HG03280 (cell line): ENCODE measurements at regions not wholly inside any gene's neighbourhood (a gene's known extent, or its start where the extent isn't known, plus 50 kb on each side); places are given as distances from the start of the nearest gene placed in this dataset.

ENCODE experiments used
- ATAC-seq: cut with Tn5 transposase; IDR thresholded peaks from one replicate; pipeline ENCODE4 v1.9.1; 2021; ENCODE audit warnings: mild to moderate bottlenecking, moderate library complexity; ENCODE audit not compliant: unreplicated experiment

- ATAC-seq = no peak
Measured at GRCh38 chr13:74045583-74045982, 88.6 kb downstream of the KLF12 start.

GRCh38 chr13:74043237-74043636 is 91.0 kb downstream of the KLF12 start:
- ATAC-seq = no peak

DNA sequence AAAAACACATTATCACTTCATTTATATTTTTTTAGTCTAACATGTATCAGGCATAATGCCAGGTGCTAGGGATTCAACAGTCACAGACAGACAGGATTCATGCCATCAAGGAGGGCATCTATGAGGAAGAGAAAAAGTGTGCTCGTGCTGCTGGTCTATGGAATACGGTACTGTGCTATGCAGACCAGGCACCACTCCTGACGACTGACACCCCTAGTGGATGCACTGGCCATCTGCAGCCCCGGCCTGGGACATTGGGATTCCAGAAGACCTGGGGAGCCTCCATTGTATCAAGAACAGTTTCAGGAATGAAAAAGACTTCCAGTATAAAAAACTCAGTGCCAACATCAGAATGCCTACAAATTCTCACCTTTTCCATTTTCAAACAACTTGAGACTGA is 94.0 kb downstream of the KLF12 start:
- peak; percentile 90 for ATAC-seq

- no peak for ATAC-seq
Measured at GRCh38 chr13:74039667-74040066, 94.5 kb downstream of the KLF12 start.

GRCh38 chr13:74039154-74039553 is 95.0 kb downstream of the KLF12 start:
- no peak for ATAC-seq

GRCh38 chr13:74037762-74038161 is 96.4 kb downstream of the KLF12 start:
- ATAC-seq = no peak

GRCh38 chr13:74036373-74036772 is 97.8 kb downstream of the KLF12 start:
- ATAC-seq = no peak

- ATAC-seq = no peak
Measured at GRCh38 chr13:74035896-74036295, 98.3 kb downstream of the KLF12 start.

DNA sequence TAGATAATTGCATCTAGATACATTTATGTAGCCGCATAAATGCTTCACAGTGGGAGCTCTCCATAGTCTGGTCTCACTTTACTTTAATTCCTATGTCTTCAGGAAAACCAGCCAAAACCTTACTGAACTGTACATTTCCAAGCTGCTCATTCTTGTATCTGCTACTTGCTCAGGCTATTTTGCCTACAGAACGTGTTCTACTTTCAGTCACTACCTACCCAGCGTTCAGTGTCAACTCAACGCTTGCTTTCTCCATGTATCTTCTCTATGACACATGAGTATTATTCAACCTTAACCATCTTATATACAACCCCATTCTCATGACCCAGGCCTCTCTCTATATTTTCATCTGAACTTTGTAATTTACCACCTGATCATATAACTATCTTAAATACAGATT is 101.9 kb downstream of the KLF12 start:
- peak; percentile 62 for ATAC-seq

DNA sequence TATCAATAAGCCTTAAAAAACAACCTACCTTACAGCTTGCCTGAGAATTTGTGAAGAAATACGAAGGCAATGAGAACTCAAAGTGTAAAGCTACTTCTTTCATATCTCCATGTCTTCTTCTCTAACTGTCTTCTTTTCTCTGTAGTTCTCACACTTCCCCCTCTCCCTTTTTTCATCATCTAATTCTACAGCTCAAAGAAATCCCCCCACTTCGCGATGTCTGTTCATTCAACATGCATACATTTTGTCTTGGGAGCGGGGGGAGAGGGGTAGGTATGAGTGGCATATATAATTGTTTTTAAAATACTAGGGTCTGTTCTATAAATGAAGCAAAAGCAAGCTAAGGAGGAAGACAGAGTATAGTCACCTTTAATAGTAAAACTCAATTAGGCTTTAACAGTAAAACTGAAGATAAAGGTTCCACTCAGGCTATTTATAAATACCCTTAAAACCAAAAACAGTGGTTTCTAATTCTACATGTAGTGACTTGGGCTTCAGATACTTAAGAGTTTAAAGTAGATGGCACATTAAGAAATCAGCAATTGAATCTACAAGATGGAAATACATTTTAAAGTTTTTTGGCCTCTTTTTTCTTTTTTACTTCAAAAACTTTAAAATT is 106.9 kb downstream of the KLF12 start:
- ATAC-seq = peak; percentile 38

DNA sequence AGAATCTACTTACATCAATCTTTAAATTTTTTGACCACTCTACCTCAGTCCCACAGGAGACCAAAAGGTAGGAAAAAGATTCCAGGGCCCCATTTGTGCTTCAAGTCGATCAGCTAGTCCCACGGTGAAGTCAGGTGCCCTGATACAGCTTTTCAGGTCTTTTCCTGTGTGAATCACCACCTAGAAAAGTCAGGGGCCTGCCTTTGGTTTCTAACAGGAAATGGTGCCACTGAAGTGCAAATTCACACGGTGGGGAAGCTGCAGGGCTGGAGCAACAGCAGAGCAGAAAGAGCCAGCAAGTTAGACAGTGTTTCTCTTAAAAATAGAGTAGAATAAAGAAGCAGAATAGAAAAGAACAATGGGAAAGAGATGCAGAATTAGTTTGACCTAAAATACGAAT is 107.5 kb downstream of the KLF12 start:
- ATAC-seq = peak; percentile 93

GRCh38 chr13:74025369-74025768 is 108.8 kb downstream of the KLF12 start:
- no peak for ATAC-seq

GRCh38 chr13:74024856-74025255 is 109.3 kb downstream of the KLF12 start:
- ATAC-seq = no peak

GRCh38 chr13:74024314-74024713 is 109.9 kb downstream of the KLF12 start:
- ATAC-seq = no peak

DNA sequence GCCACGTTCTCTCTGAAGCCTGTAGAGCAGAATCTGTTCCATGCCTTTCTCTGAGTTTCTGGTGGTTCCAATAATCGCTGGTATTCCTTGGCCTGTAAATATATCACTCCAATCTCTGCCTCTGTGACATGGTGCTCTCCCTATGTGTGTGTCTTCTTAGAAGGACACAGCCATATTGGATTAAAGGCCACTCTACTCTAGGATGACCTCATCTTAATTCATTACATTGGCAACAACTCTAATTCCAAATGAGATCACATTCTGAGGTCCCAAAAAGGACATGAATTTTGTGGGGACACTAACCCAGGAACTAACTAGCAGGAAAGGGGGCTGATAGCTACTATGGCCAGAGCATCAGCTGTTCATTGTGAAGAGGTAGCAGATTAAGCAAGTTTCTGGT is 110.7 kb downstream of the KLF12 start:
- no peak for ATAC-seq

DNA sequence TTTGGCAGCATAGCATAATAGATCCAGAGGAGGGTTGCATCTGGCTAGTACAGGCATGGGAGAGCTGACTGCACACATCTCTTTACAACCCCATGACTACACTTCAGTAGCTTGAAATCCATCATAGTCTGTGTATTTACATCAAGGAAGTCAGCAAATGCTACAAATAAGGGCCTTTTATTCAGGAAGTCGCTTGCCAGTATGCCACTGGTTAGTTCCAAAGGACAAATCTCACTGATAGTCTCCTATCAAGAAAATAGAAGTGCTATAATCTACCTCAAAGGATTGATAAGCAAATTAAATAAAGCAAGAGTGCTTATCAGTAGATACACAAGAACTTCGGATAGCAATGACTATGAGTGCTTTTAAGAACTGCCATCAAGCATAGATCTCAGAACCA is 112.7 kb downstream of the KLF12 start:
- no peak for ATAC-seq

GRCh38 chr13:74018062-74018431 is 116.2 kb downstream of the KLF12 start:
- no peak for ATAC-seq

DNA sequence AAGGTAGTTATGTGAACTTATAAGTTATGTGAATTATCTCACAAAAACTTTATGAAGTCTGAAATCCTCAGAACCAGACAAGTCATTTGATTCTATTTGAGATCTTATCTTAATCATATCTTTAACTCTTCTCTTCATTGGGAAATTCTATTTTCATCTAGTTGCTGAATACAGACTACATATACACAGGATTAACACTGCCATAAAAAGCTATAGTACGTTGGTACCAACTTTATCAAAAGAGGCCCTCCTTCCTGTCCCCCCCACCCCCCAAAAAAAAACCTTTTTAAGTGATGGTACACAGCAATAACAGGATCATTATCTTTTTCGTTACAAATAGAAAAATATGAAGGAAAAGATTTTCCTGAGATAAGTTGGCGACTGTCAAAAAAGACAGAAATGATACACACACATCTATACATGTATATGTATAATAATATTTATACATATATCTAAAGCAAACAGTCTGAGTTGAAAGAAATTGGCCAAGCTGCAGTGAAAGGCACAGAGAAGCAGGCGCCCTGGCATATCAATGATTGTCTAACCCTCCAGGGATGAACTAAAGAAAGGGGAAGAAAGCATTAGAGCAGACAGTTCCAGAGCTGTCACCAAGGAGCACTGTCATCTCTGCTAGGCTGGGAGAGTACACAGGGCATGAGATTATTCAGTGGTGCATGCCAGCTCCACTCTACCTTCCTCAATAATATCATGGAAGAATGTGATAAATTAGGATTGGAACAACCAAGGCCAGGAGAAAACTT is 116.7 kb downstream of the KLF12 start:
- no peak for ATAC-seq

- peak; percentile 70 for ATAC-seq
Measured at GRCh38 chr13:74015137-74015536, 119.1 kb downstream of the KLF12 start.

DNA sequence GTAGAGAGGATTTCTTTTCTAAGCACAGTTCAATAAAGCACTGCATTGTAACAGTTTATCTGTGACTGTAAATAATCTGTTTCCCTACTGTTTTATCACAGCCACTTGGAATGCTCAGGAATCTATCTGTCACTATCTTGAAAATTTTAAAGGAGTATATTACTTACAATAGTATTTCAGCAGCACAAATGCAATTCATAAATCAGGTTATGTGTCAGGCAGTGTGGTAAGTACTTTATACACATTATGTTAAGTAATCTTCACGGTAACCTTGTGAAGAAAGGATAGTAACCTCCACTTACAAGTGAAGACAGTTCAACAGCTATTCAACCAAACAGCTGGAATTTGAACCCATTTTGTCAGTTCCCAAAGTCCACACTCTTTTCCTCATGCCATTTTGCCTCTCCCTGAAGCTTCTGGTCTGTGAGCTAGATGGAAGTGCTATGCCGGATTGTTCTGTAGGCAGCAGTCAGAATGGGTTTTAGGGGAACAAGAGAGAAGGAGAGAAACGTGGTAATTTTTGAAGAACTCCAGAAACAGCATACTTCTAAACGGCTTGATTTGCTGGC is 125.0 kb downstream of the KLF12 start:
- ATAC-seq = no peak

DNA sequence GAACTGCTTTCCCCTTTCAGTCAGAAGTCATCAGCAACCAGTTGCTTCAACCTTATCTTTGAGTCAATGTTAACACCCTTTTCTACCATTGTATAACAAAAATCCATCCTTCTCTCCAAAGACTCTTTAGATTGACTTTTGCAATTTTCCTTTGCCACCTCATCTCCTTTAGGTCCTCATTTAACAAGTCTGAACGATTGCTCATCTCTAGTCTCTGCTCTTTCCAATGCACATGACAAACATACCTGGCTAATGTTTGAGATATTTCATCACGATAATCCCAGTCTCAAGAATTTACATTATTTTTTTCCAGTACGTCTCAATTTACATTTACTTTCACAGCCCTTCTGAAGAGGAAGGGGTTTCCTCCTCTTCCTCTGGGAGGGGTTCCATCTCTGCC is 127.5 kb downstream of the KLF12 start:
- no peak for ATAC-seq
